Duodenal mucosa (tissue), 2 donors: ENCODE measurements at regions not wholly inside any gene's neighbourhood (a gene's known extent, or its start where the extent isn't known, plus 50 kb on each side); places are given as distances from the start of the nearest gene placed in this dataset.

ENCODE experiments used
- H3K27ac ChIP-seq: one replicate; pipeline ENCODE4 v1.7.0; 2013; ENCODE audit warnings: low read depth, low read length
- H3K27me3 ChIP-seq, 2 donors: one replicate each; pipeline ENCODE4 v1.7.0; 2013; ENCODE audit warnings: low read length in 2 of 2, control low read depth in 1 of 2; ENCODE audit not compliant: insufficient read depth in 2 of 2, control insufficient read depth in 1 of 2
- H3K36me3 ChIP-seq, 2 donors: one replicate each; pipeline ENCODE4 v1.7.0; 2013; ENCODE audit warnings: low read length in 2 of 2, control low read depth in 1 of 2; ENCODE audit not compliant: insufficient read depth in 2 of 2, control insufficient read depth in 1 of 2
- H3K4me1 ChIP-seq, 2 donors: one replicate each; pipeline ENCODE4 v1.7.0; 2013; ENCODE audit warnings: low read length in 2 of 2, control low read depth in 1 of 2; ENCODE audit not compliant: insufficient read depth in 2 of 2, control insufficient read depth in 1 of 2
- H3K4me3 ChIP-seq, 2 donors: one replicate each; pipeline ENCODE4 v1.7.0; 2013; ENCODE audit warnings: low read length in 2 of 2, low read depth in 1 of 2
- H3K9ac ChIP-seq, 2 donors: one replicate each; pipeline ENCODE4 v1.7.0; 2013; ENCODE audit warnings: low read length in 2 of 2, low read depth in 1 of 2
- H3K9me3 ChIP-seq, 2 donors: one replicate each; pipeline ENCODE4 v1.7.0; 2013; ENCODE audit warnings: low read length in 2 of 2, control low read depth in 1 of 2; ENCODE audit not compliant: control insufficient read depth in 1 of 2

GRCh38 chr2:191738003-191738402 lies 60.1 kb downstream of the NABP1 start:
- Histone ChIP-seq H3K27me3 (no peaks in the 10 kb centered on the region), H3K9me3 (no peaks in the 10 kb centered on the region), H3K4me1 (no peaks in the 10 kb centered on the region), H3K36me3 (no peaks in the 10 kb centered on the region), H3K27ac (no peak overlapping the region), H3K4me3 (no peak overlapping the region), H3K9ac (no peak overlapping the region)

GRCh38 chr2:191738667-191739066 lies 60.7 kb downstream of the NABP1 start:
- Histone ChIP-seq H3K27me3 (no peaks in the 10 kb centered on the region), H3K9me3 (no peaks in the 10 kb centered on the region), H3K4me1 (no peaks in the 10 kb centered on the region), H3K9ac (no peak overlapping the region), H3K36me3 (no peaks in the 10 kb centered on the region), H3K4me3 (no peak overlapping the region), H3K27ac (no peak overlapping the region)

GRCh38 chr2:191739194-191739593 lies 61.3 kb downstream of the NABP1 start:
- Histone ChIP-seq H3K4me3 (no peak overlapping the region), H3K27ac (no peak overlapping the region)

GRCh38 chr2:191740016-191740419 lies 62.1 kb downstream of the NABP1 start:
- Histone ChIP-seq H3K9me3 (no peaks in the 10 kb centered on the region), H3K4me1 (no peaks in the 10 kb centered on the region), H3K9ac (no peak overlapping the region), H3K4me3 (no peak overlapping the region), H3K27me3 (no peaks in the 10 kb centered on the region), H3K27ac (no peak overlapping the region), H3K36me3 (no peaks in the 10 kb centered on the region)

More at GRCh38 chr2:191739194-191739593, 61.3 kb downstream of the NABP1 start:
- H3K9ac ChIP-seq, result no peak overlapping the region
- no peaks in the 10 kb centered on the region for H3K9me3 ChIP-seq
- no peaks in the 10 kb centered on the region for H3K4me1 ChIP-seq
- no peaks in the 10 kb centered on the region for H3K27me3 ChIP-seq
- no peaks in the 10 kb centered on the region for H3K36me3 ChIP-seq

- no peak overlapping the region for H3K27ac ChIP-seq
- no peak overlapping the region for H3K4me3 ChIP-seq
- no peaks in the 10 kb centered on the region for H3K9me3 ChIP-seq
- no peak overlapping the region for H3K9ac ChIP-seq
- no peaks in the 10 kb centered on the region for H3K36me3 ChIP-seq
- no peaks in the 10 kb centered on the region for H3K4me1 ChIP-seq
- H3K27me3 ChIP-seq, result no peaks in the 10 kb centered on the region
These were observed 62.8 kb downstream of the NABP1 start for GRCh38 chr2:191740759-191741158.

- no peak overlapping the region for H3K4me3 ChIP-seq
- H3K9me3 ChIP-seq, result no peaks in the 10 kb centered on the region
- no peaks in the 10 kb centered on the region for H3K27me3 ChIP-seq
- H3K4me1 ChIP-seq, result no peaks in the 10 kb centered on the region
- no peak overlapping the region for H3K27ac ChIP-seq
- H3K36me3 ChIP-seq, result no peaks in the 10 kb centered on the region
- no peak overlapping the region for H3K9ac ChIP-seq
These were observed 68.6 kb downstream of the NABP1 start for GRCh38 chr2:191746346-191747169.

- Histone ChIP-seq H3K9ac (no peak overlapping the region), H3K36me3 (no peaks in the 10 kb centered on the region), H3K27ac (no peak overlapping the region), H3K4me3 (no peak overlapping the region), H3K4me1 (no peaks in the 10 kb centered on the region), H3K27me3 (no peaks in the 10 kb centered on the region), H3K9me3 (no peaks in the 10 kb centered on the region)
These were observed 69.2 kb downstream of the NABP1 start for GRCh38 chr2:191747170-191747530.

- no peaks in the 10 kb centered on the region for H3K36me3 ChIP-seq
These were observed 70.1 kb downstream of the NABP1 start for GRCh38 chr2:191748059-191748461.

GRCh38 chr2:191748528-191749180 lies 70.7 kb downstream of the NABP1 start:
- Histone ChIP-seq H3K4me3 (no peak overlapping the region), H3K9ac (no peak overlapping the region), H3K9me3 (no peaks in the 10 kb centered on the region), H3K27me3 (no peaks in the 10 kb centered on the region), H3K27ac (no peak overlapping the region), H3K4me1 (no peaks in the 10 kb centered on the region), H3K36me3 (no peaks in the 10 kb centered on the region)

More at GRCh38 chr2:191748059-191748461, 70.1 kb downstream of the NABP1 start:
- H3K4me1 ChIP-seq, result no peaks in the 10 kb centered on the region
- H3K27me3 ChIP-seq, result no peaks in the 10 kb centered on the region
- no peaks in the 10 kb centered on the region for H3K9me3 ChIP-seq
- no peak overlapping the region for H3K9ac ChIP-seq
- no peak overlapping the region for H3K4me3 ChIP-seq
- no peak overlapping the region for H3K27ac ChIP-seq

GRCh38 chr2:191749181-191749540 lies 71.2 kb downstream of the NABP1 start:
- H3K9me3 ChIP-seq, result no peaks in the 10 kb centered on the region
- H3K36me3 ChIP-seq, result no peaks in the 10 kb centered on the region
- H3K4me3 ChIP-seq, result no peak overlapping the region
- H3K9ac ChIP-seq, result no peak overlapping the region
- no peaks in the 10 kb centered on the region for H3K4me1 ChIP-seq
- no peaks in the 10 kb centered on the region for H3K27me3 ChIP-seq
- no peak overlapping the region for H3K27ac ChIP-seq
